Adrenal gland (tissue), 5 donors: ENCODE measurements at regions not wholly inside any gene's neighbourhood (a gene's known extent, or its start where the extent isn't known, plus 50 kb on each side); places are given as distances from the start of the nearest gene placed in this dataset.

ENCODE experiments used
- CTCF ChIP-seq, 6 experiments: fragments of 450-650 bp in 4 of 6; fragments of 200-600 bp in 2 of 6; sonication (generic) in 1 of 6; IDR thresholded peaks; 1 replicate in 5 of 6; 2 replicates in 1 of 6; pipeline versions ENCODE4 v1.5.1 to v1.8.0; 2016 to 2021; ENCODE audit warnings: antibody characterized with exemption in 6 of 6, mild to moderate bottlenecking in 2 of 6, moderate library complexity in 1 of 6
- POLR2A ChIP-seq, 2 donors: fragments of 450-650 bp; IDR thresholded peaks; one replicate each; pipeline ENCODE4 v1.6.1; 2017; ENCODE audit warnings: antibody characterized with exemption in 2 of 2, mild to moderate bottlenecking in 2 of 2, moderate library complexity in 1 of 2
- donor health status: DM: no; HTN: no; CAD: no.

GRCh38 chr2:22536133-22536532, 848.8 kb upstream of the KLHL29 start:
- no peak for TF ChIP-seq CTCF (IDR thresholded peaks at IDR 0.05)
- no peak for TF ChIP-seq POLR2A (IDR thresholded peaks at IDR 0.05)
